ENCODE measurements at regions not wholly inside any gene's neighbourhood (a gene's known extent, or its start where the extent isn't known, plus 50 kb on each side); places are given as distances from the start of the nearest gene placed in this dataset.

- Histone ChIP-seq H3K18ac (ENCODE audit: insufficient read length, low read depth, low read length) (no peak overlapping the region), H3K79me2 (ENCODE audit: insufficient read depth, low read length) (no peaks in the 10 kb centered on the region), H4K8ac (replicated peaks; ENCODE audit: insufficient read length, low read depth, low read length) (no peak overlapping the region), H2AFZ (ENCODE audit: low read length) (no peak overlapping the region), H2BK12ac (ENCODE audit: insufficient read length, low read depth, low read length) (no peak overlapping the region), H2BK20ac (ENCODE audit: low read depth, low read length, poor library complexity, severe bottlenecking) (no peak overlapping the region), H3K9ac (ENCODE audit: extremely low read depth, insufficient read length, low read length) (no peak overlapping the region), H3K27me3 (ENCODE audit: insufficient read depth, low read length) (no peaks in the 10 kb centered on the region), H3K4me1 (ENCODE audit: insufficient read depth, low read length) (no peaks in the 10 kb centered on the region), H3K4ac (ENCODE audit: low read depth, low read length) (no peak overlapping the region), H2BK5ac (ENCODE audit: insufficient read length, low read length) (no peak overlapping the region), H3K9me3 (ENCODE audit: control insufficient read depth, low read depth, low read length) (no peaks in the 10 kb centered on the region), H3T11ph (ENCODE audit: low read length) (no peak overlapping the region), H3K23ac (ENCODE audit: insufficient read length, low read depth, low read length) (no peak overlapping the region), H4K91ac (ENCODE audit: insufficient read length, low read depth, low read length) (no peak overlapping the region), H3K14ac (ENCODE audit: insufficient read depth, low read length) (no peak overlapping the region), H3K56ac (ENCODE audit: insufficient read length, low read depth, low read length) (no peak overlapping the region), H3K23me2 (ENCODE audit: insufficient read length, low read depth, low read length, poor library complexity, severe bottlenecking) (no peaks in the 10 kb centered on the region), H3K4me2 (ENCODE audit: insufficient read depth, insufficient read length, low read length) (no peak overlapping the region), H4K5ac (ENCODE audit: insufficient read length, low read depth, low read length) (no peak overlapping the region), H4K20me1 (ENCODE audit: control insufficient read depth, insufficient read depth, insufficient read length) (no peaks in the 10 kb centered on the region), H3K27ac (ENCODE audit: insufficient read length, low read depth, low read length) (no peak overlapping the region), H3K79me1 (ENCODE audit: insufficient read depth, low read depth, low read length, poor library complexity, severe bottlenecking) (no peaks in the 10 kb centered on the region), H2BK120ac (ENCODE audit: low read depth, low read length, poor library complexity, severe bottlenecking) (no peak overlapping the region), H2BK15ac (ENCODE audit: low read depth, low read length) (no peak overlapping the region), H2AK5ac (ENCODE audit: insufficient read length, low read length) (no peak overlapping the region)
- Mint-ChIP-seq H3K36me3 (ENCODE audit: insufficient read depth in 1 of 3, low read depth in 3 of 3) (peaks cover 12 to 23% (median 13%) of the 10 kb centered on the region in 3 experiments), H3K27ac (no peak overlapping the region), H3K4me1 (no peaks in the 10 kb centered on the region), H3K4me3 (no peak overlapping the region), H3K9me3 (peaks cover 15 to 23% of the 10 kb centered on the region in 2 experiments), H3K27me3 (ENCODE audit: low read depth) (no peaks in the 10 kb centered on the region)
- WGBS (ENCODE audit: extremely low coverage, insufficient read length, low lambda C conversion rate), result no CpG with 5 or more reads among the region's 2 CpGs
- no peak for DNase-seq
- TF ChIP-seq CTCF (conservative IDR thresholded peaks at IDR 0.05), result no peak
Observed at GRCh38 chr7:14083761-14084160, 94.3 kb upstream of the ETV1 start.
